WTC11 (cell line): ENCODE measurements at regions not wholly inside any gene's neighbourhood (a gene's known extent, or its start where the extent isn't known, plus 50 kb on each side); places are given as distances from the start of the nearest gene placed in this dataset.

Experiments used
- ATAC-seq: fragments of 200-7000 bp; cut with Tn5 transposase; 2 replicates; pipeline ENCODE4 v1.10.0; 2021; ENCODE audit warnings: mild to moderate bottlenecking, moderate library complexity
- CTCF ChIA-PET: fragments of 300-600 bp; sonication (Branson Sonifier 250); formaldehyde crosslinking; loops from one replicate; lab custom pipeline; 2021; ENCODE audit warnings: antibody characterized with exemption; lab: Charles Lee
- POLR2A ChIA-PET: fragments of 350-600 bp; sonication (Branson Sonifier 250); formaldehyde crosslinking; loops from one replicate; lab custom pipeline; 2021; ENCODE audit warnings: antibody characterized with exemption; lab: Charles Lee
- DNase-seq: peaks from one replicate; pipeline ENCODE4 v3.0.0; 2021; ENCODE audit warnings: low spot score
- H3K27ac Mint-ChIP-seq: 2 replicates; pipeline ENCODE4 v1.8.0; 2021; ENCODE audit warnings: mixed read lengths
- H3K27me3 Mint-ChIP-seq: 2 replicates; pipeline ENCODE4 v1.8.0; 2021; ENCODE audit warnings: low read depth, mild to moderate bottlenecking, moderate library complexity, mixed read lengths
- H3K36me3 Mint-ChIP-seq: 2 replicates; pipeline ENCODE4 v1.8.0; 2021; ENCODE audit warnings: mixed read lengths
- H3K4me1 Mint-ChIP-seq: 2 replicates; pipeline ENCODE4 v1.8.0; 2022; ENCODE audit warnings: mixed read lengths
- H3K4me3 Mint-ChIP-seq: 2 replicates; pipeline ENCODE4 v1.8.0; 2021; ENCODE audit warnings: mild to moderate bottlenecking, moderate library complexity, mixed read lengths
- H3K9me3 Mint-ChIP-seq: 2 replicates; pipeline ENCODE4 v1.8.0; 2021; ENCODE audit warnings: mixed read lengths
- AR ChIP-seq: fragments of 250-450 bp; sonication (Bioruptor Pico); IDR thresholded peaks from 2 replicates; pipeline ENCODE4 v1.9.0; 2021; ENCODE audit warnings: mild to moderate bottlenecking
- ATF2 ChIP-seq: sonication (generic); formaldehyde crosslinking; IDR thresholded peaks from 2 replicates; pipeline ENCODE4 v1.8.1; 2022; ENCODE audit warnings: low read depth, missing genetic modification reagents, borderline replicate concordance
- ATF6 ChIP-seq: sonication (generic); formaldehyde crosslinking; IDR thresholded peaks from 2 replicates; pipeline ENCODE4 v1.8.1; 2023; ENCODE audit warnings: mild to moderate bottlenecking, missing genetic modification reagents
- FOXJ3 ChIP-seq: sonication (generic); formaldehyde crosslinking; IDR thresholded peaks from 2 replicates; pipeline ENCODE4 v1.9.0; 2021; ENCODE audit warnings: missing genetic modification reagents, mild to moderate bottlenecking, borderline replicate concordance
- FOXP1 ChIP-seq: sonication (generic); formaldehyde crosslinking; IDR thresholded peaks from 2 replicates; pipeline ENCODE4 v1.8.0; 2022; ENCODE audit warnings: missing genetic modification reagents, mild to moderate bottlenecking, moderate library complexity, borderline replicate concordance
- GABPB1 ChIP-seq: sonication (generic); formaldehyde crosslinking; IDR thresholded peaks from 2 replicates; pipeline ENCODE4 v1.8.1; 2023; ENCODE audit warnings: mild to moderate bottlenecking, missing genetic modification reagents
- HMGA2 ChIP-seq: fragments of 250-450 bp; sonication (Bioruptor Pico); IDR thresholded peaks from 2 replicates; pipeline ENCODE4 v1.4.0; 2021; ENCODE audit warnings: mild to moderate bottlenecking, moderate library complexity
- IRF2 ChIP-seq: sonication (generic); formaldehyde crosslinking; IDR thresholded peaks from 2 replicates; pipeline ENCODE4 v1.8.0; 2022; ENCODE audit warnings: low read depth, missing genetic modification reagents, borderline replicate concordance
- JAZF1 ChIP-seq: fragments of 250-450 bp; sonication (Bioruptor Pico); IDR thresholded peaks from 2 replicates; pipeline ENCODE4 v1.9.0; 2021; ENCODE audit warnings: moderate library complexity, mild to moderate bottlenecking, inconsistent platforms
- JUN ChIP-seq: sonication (generic); formaldehyde crosslinking; IDR thresholded peaks from 2 replicates; pipeline ENCODE4 v1.8.0; 2023; ENCODE audit warnings: mild to moderate bottlenecking, missing genetic modification reagents
- RELA ChIP-seq: sonication (generic); formaldehyde crosslinking; IDR thresholded peaks from 2 replicates; pipeline ENCODE4 v1.8.1; 2022; ENCODE audit warnings: missing genetic modification reagents, mild to moderate bottlenecking, borderline replicate concordance
- SMAD3 ChIP-seq: sonication (generic); formaldehyde crosslinking; IDR thresholded peaks from 2 replicates; pipeline ENCODE4 v1.8.0; 2022; ENCODE audit warnings: missing genetic modification reagents, mild to moderate bottlenecking, borderline replicate concordance
- TEAD1 ChIP-seq: sonication (generic); formaldehyde crosslinking; IDR thresholded peaks from 2 replicates; pipeline ENCODE4 v1.8.0; 2022; ENCODE audit warnings: mild to moderate bottlenecking, missing genetic modification reagents
- ZNF219 ChIP-seq: sonication (generic); formaldehyde crosslinking; IDR thresholded peaks from 2 replicates; pipeline ENCODE4 v1.8.0; 2023; ENCODE audit warnings: missing genetic modification reagents, mild to moderate bottlenecking, borderline replicate concordance
- ZNF232 ChIP-seq: sonication (generic); formaldehyde crosslinking; IDR thresholded peaks from 2 replicates; pipeline ENCODE4 v1.8.0; 2022; ENCODE audit warnings: mild to moderate bottlenecking, missing genetic modification reagents
- ZNF263 ChIP-seq: sonication (generic); formaldehyde crosslinking; IDR thresholded peaks from 2 replicates; pipeline ENCODE4 v1.8.1; 2022; ENCODE audit warnings: low read depth, mild to moderate bottlenecking, moderate library complexity, missing genetic modification reagents
- ZNF671 ChIP-seq: fragments of 250-450 bp; sonication (Bioruptor Pico); IDR thresholded peaks from 2 replicates; pipeline ENCODE4 v1.8.0; 2021; ENCODE audit warnings: mild to moderate bottlenecking
- TF ChIP-seq, protein P1 (sequence below): sonication (generic); formaldehyde crosslinking; IDR thresholded peaks from 2 replicates; pipeline ENCODE4 v1.8.1; 2022; ENCODE audit warnings: low read depth, mild to moderate bottlenecking, moderate library complexity, missing genetic modification reagents, borderline replicate concordance
- TF ChIP-seq, protein P2 (sequence below): fragments of 250-450 bp; sonication (Bioruptor Pico); IDR thresholded peaks from 2 replicates; pipeline ENCODE4 v1.9.0; 2021; ENCODE audit warnings: mild to moderate bottlenecking, borderline replicate concordance
- TF ChIP-seq, protein P3 (sequence below): sonication (generic); formaldehyde crosslinking; IDR thresholded peaks from 2 replicates; pipeline ENCODE4 v1.8.1; 2023; ENCODE audit warnings: mild to moderate bottlenecking, missing genetic modification reagents, moderate library complexity

GRCh38 chr10:43707770-43708169, 59.1 kb upstream of the ZNF32 start:
- Mint-ChIP-seq H3K36me3 (no peaks in the 10 kb centered on the region), H3K4me1 (no peaks in the 10 kb centered on the region), H3K4me3 (no peak overlapping the region)
- no peak for TF ChIP-seq ZNF263 (CRISPR knock-in tag)
- TF ChIP-seq, all 79 proteins: peak for 0
- 0 out of 2 replicates have a peak, but pooled peaks cover 3% of the 10 kb centered on the region for H3K9me3 Mint-ChIP-seq
- ChIA-PET CTCF (no interaction called here), POLR2A (interaction anchor here (0.6 kb wide), 1 partner anchor 148 kb away, joined by 5 read pairs; no protein-coding TSS in a partner anchor)
- DNase-seq (no peak), ATAC-seq (peak; percentile 48; the same call in 1 of the 2 replicates)
- H3K27me3 Mint-ChIP-seq = 0 out of 2 replicates have a peak, but pooled peaks cover 2% of the 10 kb centered on the region
- H3K27ac Mint-ChIP-seq = no peak overlapping the region

GRCh38 chr10:43706166-43706565, 57.5 kb upstream of the ZNF32 start:
- CTCF ChIA-PET = no interaction called here
- H3K9me3 Mint-ChIP-seq = 0 out of 2 replicates have a peak, but pooled peaks cover 3% of the 10 kb centered on the region
- DNase-seq = no peak
- TF ChIP-seq SMAD3 (CRISPR knock-in tag) (no peak), GABPB1 (CRISPR knock-in tag) (no peak), RELA (CRISPR knock-in tag) (no peak), IRF2 (CRISPR knock-in tag) (no peak), JUN (CRISPR knock-in tag) (no peak), ATF2 (CRISPR knock-in tag) (no peak), ZNF219 (CRISPR knock-in tag) (no peak), ZNF671 (no peak), TEAD1 (no peak), HMGA2 (CRISPR knock-in tag) (no peak), FOXJ3 (CRISPR knock-in tag) (no peak), AR (CRISPR knock-in tag) (no peak), ATF6 (CRISPR knock-in tag) (no peak), ZNF232 (CRISPR knock-in tag) (no peak), FOXP1 (CRISPR knock-in tag) (no peak), JAZF1 (CRISPR knock-in tag) (no peak)
- TF ChIP-seq, protein P1, sequence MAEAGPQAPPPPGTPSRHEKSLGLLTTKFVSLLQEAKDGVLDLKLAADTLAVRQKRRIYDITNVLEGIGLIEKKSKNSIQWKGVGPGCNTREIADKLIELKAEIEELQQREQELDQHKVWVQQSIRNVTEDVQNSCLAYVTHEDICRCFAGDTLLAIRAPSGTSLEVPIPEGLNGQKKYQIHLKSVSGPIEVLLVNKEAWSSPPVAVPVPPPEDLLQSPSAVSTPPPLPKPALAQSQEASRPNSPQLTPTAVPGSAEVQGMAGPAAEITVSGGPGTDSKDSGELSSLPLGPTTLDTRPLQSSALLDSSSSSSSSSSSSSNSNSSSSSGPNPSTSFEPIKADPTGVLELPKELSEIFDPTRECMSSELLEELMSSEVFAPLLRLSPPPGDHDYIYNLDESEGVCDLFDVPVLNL (CRISPR knock-in tag) = no peak
- TF ChIP-seq, protein P2, sequence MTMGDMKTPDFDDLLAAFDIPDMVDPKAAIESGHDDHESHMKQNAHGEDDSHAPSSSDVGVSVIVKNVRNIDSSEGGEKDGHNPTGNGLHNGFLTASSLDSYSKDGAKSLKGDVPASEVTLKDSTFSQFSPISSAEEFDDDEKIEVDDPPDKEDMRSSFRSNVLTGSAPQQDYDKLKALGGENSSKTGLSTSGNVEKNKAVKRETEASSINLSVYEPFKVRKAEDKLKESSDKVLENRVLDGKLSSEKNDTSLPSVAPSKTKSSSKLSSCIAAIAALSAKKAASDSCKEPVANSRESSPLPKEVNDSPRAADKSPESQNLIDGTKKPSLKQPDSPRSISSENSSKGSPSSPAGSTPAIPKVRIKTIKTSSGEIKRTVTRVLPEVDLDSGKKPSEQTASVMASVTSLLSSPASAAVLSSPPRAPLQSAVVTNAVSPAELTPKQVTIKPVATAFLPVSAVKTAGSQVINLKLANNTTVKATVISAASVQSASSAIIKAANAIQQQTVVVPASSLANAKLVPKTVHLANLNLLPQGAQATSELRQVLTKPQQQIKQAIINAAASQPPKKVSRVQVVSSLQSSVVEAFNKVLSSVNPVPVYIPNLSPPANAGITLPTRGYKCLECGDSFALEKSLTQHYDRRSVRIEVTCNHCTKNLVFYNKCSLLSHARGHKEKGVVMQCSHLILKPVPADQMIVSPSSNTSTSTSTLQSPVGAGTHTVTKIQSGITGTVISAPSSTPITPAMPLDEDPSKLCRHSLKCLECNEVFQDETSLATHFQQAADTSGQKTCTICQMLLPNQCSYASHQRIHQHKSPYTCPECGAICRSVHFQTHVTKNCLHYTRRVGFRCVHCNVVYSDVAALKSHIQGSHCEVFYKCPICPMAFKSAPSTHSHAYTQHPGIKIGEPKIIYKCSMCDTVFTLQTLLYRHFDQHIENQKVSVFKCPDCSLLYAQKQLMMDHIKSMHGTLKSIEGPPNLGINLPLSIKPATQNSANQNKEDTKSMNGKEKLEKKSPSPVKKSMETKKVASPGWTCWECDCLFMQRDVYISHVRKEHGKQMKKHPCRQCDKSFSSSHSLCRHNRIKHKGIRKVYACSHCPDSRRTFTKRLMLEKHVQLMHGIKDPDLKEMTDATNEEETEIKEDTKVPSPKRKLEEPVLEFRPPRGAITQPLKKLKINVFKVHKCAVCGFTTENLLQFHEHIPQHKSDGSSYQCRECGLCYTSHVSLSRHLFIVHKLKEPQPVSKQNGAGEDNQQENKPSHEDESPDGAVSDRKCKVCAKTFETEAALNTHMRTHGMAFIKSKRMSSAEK (CRISPR knock-in tag) = no peak
- TF ChIP-seq, protein P3, sequence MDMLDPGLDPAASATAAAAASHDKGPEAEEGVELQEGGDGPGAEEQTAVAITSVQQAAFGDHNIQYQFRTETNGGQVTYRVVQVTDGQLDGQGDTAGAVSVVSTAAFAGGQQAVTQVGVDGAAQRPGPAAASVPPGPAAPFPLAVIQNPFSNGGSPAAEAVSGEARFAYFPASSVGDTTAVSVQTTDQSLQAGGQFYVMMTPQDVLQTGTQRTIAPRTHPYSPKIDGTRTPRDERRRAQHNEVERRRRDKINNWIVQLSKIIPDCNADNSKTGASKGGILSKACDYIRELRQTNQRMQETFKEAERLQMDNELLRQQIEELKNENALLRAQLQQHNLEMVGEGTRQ (CRISPR knock-in tag) = no peak
- POLR2A ChIA-PET = no interaction called here
- H3K4me1 Mint-ChIP-seq = no peaks in the 10 kb centered on the region
- H3K27ac Mint-ChIP-seq = no peak overlapping the region
- H3K27me3 Mint-ChIP-seq = 0 out of 2 replicates have a peak, but pooled peaks cover 2% of the 10 kb centered on the region
- no peak overlapping the region for H3K4me3 Mint-ChIP-seq
- no peaks in the 10 kb centered on the region for H3K36me3 Mint-ChIP-seq
- ATAC-seq = no peak
